Neural cell (in vitro differentiated cells): ENCODE measurements at regions not wholly inside any gene's neighbourhood (a gene's known extent, or its start where the extent isn't known, plus 50 kb on each side); places are given as distances from the start of the nearest gene placed in this dataset.

Experiments
- H2AFZ ChIP-seq: fragments of 200-600, 300-800 bp; sonication (generic), shearing (Covaris generic); 2 replicates; pipeline ENCODE4 v1.6.0; 2014; ENCODE audit warnings: low read depth, mild to moderate bottlenecking, antibody characterized with exemption, low read length, moderate library complexity
- H3F3A ChIP-seq: fragments of 200-600 bp; shearing (Covaris generic); 2 replicates; pipeline ENCODE4 v1.6.1; 2016; ENCODE audit warnings: mild to moderate bottlenecking, moderate library complexity, mixed read lengths, antibody characterized with exemption, low read length; ENCODE audit not compliant: insufficient read depth, poor library complexity, severe bottlenecking
- H3K27ac ChIP-seq: fragments of 200-600, 300-800 bp; sonication (generic), shearing (Covaris generic); 2 replicates; pipeline ENCODE4 v1.5.1; 2014; ENCODE audit warnings: mild to moderate bottlenecking, low read length, moderate library complexity
- H3K27me3 ChIP-seq: fragments of 300-800, 200-600 bp; sonication (generic), shearing (Covaris generic); 2 replicates; pipeline ENCODE4 v1.6.0; 2014; ENCODE audit warnings: mild to moderate bottlenecking, low read depth, low read length, moderate library complexity; ENCODE audit not compliant: insufficient read depth
- H3K36me3 ChIP-seq: fragments of 300-800, 200-600 bp; sonication (generic), shearing (Covaris generic); 2 replicates; pipeline ENCODE4 v1.5.1; 2014; ENCODE audit warnings: mild to moderate bottlenecking, antibody characterized with exemption, low read length, moderate library complexity; ENCODE audit not compliant: insufficient read depth
- H3K4me2 ChIP-seq: fragments of 300-800, 200-600 bp; sonication (generic), shearing (Covaris generic); 2 replicates; pipeline ENCODE4 v1.6.0; 2014; ENCODE audit warnings: mild to moderate bottlenecking, low read length
- H3K4me3 ChIP-seq: fragments of 300-800, 200-600 bp; sonication (generic), shearing (Covaris generic); 2 replicates; pipeline ENCODE4 v1.5.1; 2014; ENCODE audit warnings: mild to moderate bottlenecking, low read length, moderate library complexity
- H3K79me2 ChIP-seq: fragments of 200-600 bp; shearing (Covaris generic); replicated peaks from 2 replicates; pipeline ENCODE4 v1.6.0; 2014; ENCODE audit warnings: mild to moderate bottlenecking, low read length, moderate library complexity; ENCODE audit not compliant: insufficient read depth
- H3K9ac ChIP-seq: fragments of 300-800, 200-600 bp; sonication (generic), shearing (Covaris generic); 2 replicates; pipeline ENCODE4 v1.6.1; 2016; ENCODE audit warnings: mild to moderate bottlenecking, low read length, mixed read lengths
- H3K9me2 ChIP-seq: fragments of 200-600 bp; shearing (Covaris generic); 2 replicates; pipeline ENCODE4 v1.6.1; 2016; ENCODE audit warnings: mild to moderate bottlenecking, low read length, mixed read lengths; ENCODE audit not compliant: insufficient read depth
- H3K9me3 ChIP-seq: fragments of 200-600, 300-800 bp; sonication (generic), shearing (Covaris generic); 2 replicates; pipeline ENCODE4 v1.6.1; 2016; ENCODE audit warnings: mild to moderate bottlenecking, mixed run types, low read length, moderate library complexity, mixed read lengths
- H4K20me1 ChIP-seq: fragments of 200-600 bp; shearing (Covaris generic); 2 replicates; pipeline ENCODE4 v1.6.1; 2016; ENCODE audit warnings: mild to moderate bottlenecking, mixed run types; ENCODE audit not compliant: insufficient read depth
- EP300 ChIP-seq: fragments of 450-650 bp; conservative IDR thresholded peaks from 2 replicates; pipeline ENCODE4 v1.6.1; 2014; ENCODE audit warnings: antibody characterized with exemption, mild to moderate bottlenecking, moderate library complexity; ENCODE audit not compliant: poor library complexity, severe bottlenecking
- EZH2 ChIP-seq: fragments of 200-600, 300-800 bp; shearing (Covaris generic), sonication (generic); IDR thresholded peaks from 2 replicates; pipeline ENCODE4 v1.6.1; 2014; ENCODE audit warnings: antibody characterized with exemption, low read length, borderline replicate concordance, mild to moderate bottlenecking; ENCODE audit not compliant: insufficient read depth, poor library complexity, severe bottlenecking
- MXI1 ChIP-seq: fragments of 450-650 bp; conservative IDR thresholded peaks from 2 replicates; pipeline ENCODE4 v1.6.1; 2014; ENCODE audit warnings: antibody characterized with exemption, mild to moderate bottlenecking; ENCODE audit not compliant: poor library complexity, severe bottlenecking
- POLR2AphosphoS5 ChIP-seq: IDR thresholded peaks from 2 replicates; pipeline ENCODE4 v1.6.1; 2012
- RAD21 ChIP-seq: fragments of 450-650 bp; conservative IDR thresholded peaks from 2 replicates; pipeline ENCODE4 v1.6.1; 2014; ENCODE audit warnings: antibody characterized with exemption, mild to moderate bottlenecking, moderate library complexity
- SMC3 ChIP-seq: fragments of 450-650 bp; conservative IDR thresholded peaks from 2 replicates; pipeline ENCODE4 v1.6.1; 2014; ENCODE audit warnings: antibody characterized with exemption, mild to moderate bottlenecking, moderate library complexity; ENCODE audit not compliant: poor library complexity
- TAF1 ChIP-seq: IDR thresholded peaks from 2 replicates; pipeline ENCODE4 v1.6.1; 2012; ENCODE audit warnings: low read depth
- TF ChIP-seq, protein P1 (sequence below): IDR thresholded peaks from 2 replicates; pipeline ENCODE4 v1.6.1; 2012; ENCODE audit warnings: borderline replicate concordance
- TF ChIP-seq, protein P2 (sequence below): fragments of 450-650 bp; IDR thresholded peaks from 2 replicates; pipeline ENCODE4 v1.5.1; 2014; ENCODE audit warnings: antibody characterized with exemption, mild to moderate bottlenecking, moderate library complexity; ENCODE audit not compliant: poor library complexity, severe bottlenecking

DNA sequence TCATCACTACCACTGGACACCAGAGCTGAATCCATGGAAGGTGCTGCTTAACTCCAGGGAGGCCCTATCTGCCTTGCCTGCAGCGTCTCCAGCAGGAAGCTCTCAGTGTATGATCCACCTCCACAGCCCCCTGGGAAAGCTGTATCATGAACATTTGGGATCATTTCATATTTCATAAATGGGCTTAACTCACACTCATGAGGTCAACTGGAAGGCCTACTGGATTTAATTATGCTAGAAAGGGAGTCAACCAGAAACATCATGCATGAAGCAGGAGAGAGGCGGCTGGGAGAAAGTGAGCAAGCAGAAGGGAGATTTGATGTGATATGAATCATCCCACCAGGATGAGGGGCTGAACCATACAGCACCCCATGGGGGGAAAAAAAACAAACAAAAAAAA lies 537.7 kb downstream of the TNS1 start:
- H3K27ac ChIP-seq: no peak overlapping the region
- H3K9ac ChIP-seq: no peak overlapping the region
- TF ChIP-seq EZH2 (no peak), TAF1 (no peak), RAD21 (no peak), SMC3 (no peak), MXI1 (no peak), POLR2AphosphoS5 (no peak), EP300 (no peak)
- TF ChIP-seq, protein P1, sequence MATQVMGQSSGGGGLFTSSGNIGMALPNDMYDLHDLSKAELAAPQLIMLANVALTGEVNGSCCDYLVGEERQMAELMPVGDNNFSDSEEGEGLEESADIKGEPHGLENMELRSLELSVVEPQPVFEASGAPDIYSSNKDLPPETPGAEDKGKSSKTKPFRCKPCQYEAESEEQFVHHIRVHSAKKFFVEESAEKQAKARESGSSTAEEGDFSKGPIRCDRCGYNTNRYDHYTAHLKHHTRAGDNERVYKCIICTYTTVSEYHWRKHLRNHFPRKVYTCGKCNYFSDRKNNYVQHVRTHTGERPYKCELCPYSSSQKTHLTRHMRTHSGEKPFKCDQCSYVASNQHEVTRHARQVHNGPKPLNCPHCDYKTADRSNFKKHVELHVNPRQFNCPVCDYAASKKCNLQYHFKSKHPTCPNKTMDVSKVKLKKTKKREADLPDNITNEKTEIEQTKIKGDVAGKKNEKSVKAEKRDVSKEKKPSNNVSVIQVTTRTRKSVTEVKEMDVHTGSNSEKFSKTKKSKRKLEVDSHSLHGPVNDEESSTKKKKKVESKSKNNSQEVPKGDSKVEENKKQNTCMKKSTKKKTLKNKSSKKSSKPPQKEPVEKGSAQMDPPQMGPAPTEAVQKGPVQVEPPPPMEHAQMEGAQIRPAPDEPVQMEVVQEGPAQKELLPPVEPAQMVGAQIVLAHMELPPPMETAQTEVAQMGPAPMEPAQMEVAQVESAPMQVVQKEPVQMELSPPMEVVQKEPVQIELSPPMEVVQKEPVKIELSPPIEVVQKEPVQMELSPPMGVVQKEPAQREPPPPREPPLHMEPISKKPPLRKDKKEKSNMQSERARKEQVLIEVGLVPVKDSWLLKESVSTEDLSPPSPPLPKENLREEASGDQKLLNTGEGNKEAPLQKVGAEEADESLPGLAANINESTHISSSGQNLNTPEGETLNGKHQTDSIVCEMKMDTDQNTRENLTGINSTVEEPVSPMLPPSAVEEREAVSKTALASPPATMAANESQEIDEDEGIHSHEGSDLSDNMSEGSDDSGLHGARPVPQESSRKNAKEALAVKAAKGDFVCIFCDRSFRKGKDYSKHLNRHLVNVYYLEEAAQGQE: no peak
- TF ChIP-seq, protein P2, sequence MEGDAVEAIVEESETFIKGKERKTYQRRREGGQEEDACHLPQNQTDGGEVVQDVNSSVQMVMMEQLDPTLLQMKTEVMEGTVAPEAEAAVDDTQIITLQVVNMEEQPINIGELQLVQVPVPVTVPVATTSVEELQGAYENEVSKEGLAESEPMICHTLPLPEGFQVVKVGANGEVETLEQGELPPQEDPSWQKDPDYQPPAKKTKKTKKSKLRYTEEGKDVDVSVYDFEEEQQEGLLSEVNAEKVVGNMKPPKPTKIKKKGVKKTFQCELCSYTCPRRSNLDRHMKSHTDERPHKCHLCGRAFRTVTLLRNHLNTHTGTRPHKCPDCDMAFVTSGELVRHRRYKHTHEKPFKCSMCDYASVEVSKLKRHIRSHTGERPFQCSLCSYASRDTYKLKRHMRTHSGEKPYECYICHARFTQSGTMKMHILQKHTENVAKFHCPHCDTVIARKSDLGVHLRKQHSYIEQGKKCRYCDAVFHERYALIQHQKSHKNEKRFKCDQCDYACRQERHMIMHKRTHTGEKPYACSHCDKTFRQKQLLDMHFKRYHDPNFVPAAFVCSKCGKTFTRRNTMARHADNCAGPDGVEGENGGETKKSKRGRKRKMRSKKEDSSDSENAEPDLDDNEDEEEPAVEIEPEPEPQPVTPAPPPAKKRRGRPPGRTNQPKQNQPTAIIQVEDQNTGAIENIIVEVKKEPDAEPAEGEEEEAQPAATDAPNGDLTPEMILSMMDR: no peak
- no peaks in the 10 kb centered on the region for H3K36me3 ChIP-seq
- H2AFZ ChIP-seq: no peak overlapping the region
- H4K20me1 ChIP-seq: no peaks in the 10 kb centered on the region
- H3K27me3 ChIP-seq: no peaks in the 10 kb centered on the region
- H3K79me2 ChIP-seq: no peaks in the 10 kb centered on the region
- no peaks in the 10 kb centered on the region for H3K9me3 ChIP-seq
- no peak overlapping the region for H3K4me2 ChIP-seq
- no peaks in the 10 kb centered on the region for H3F3A ChIP-seq
- H3K9me2 ChIP-seq: no peaks in the 10 kb centered on the region
- H3K4me3 ChIP-seq: no peak overlapping the region

DNA sequence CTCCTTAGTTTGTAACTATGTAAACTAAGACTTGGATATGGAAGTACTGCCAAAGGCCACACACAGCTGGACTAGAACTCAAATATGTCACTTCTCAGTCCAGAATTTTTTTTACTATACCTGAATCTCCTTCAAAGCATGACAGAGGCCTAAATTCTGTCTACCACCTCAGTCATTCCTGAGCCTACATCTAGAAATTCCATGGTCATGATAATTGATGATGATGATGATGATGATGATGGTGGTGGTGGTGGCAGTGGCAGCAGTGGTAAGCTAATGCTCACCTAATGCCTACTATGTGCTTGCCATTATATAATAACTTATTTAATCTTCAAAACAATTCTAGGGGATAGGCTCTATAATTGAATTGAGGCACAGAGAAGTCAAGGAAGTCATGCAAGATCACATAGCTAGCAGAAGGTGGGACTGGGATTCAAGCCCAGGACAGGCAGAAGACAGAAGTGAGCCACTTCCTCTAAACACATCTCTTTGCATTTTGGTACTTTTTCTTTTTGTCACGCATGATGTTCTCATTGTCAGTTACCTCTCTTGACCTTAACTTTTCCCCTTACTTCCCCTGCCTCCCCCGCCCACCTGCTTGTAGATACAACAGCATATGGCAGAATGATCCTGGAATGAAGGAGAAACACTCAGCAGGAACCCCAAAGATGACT lies 539.3 kb downstream of the TNS1 start:
- Histone ChIP-seq H3K9me3 (no peaks in the 10 kb centered on the region), H3K27ac (no peak overlapping the region), H4K20me1 (no peaks in the 10 kb centered on the region), H2AFZ (no peak overlapping the region), H3F3A (no peaks in the 10 kb centered on the region), H3K79me2 (no peaks in the 10 kb centered on the region), H3K4me3 (no peak overlapping the region), H3K9ac (no peak overlapping the region), H3K4me2 (no peak overlapping the region), H3K27me3 (no peaks in the 10 kb centered on the region), H3K36me3 (no peaks in the 10 kb centered on the region), H3K9me2 (no peaks in the 10 kb centered on the region)
- TF ChIP-seq SMC3: no peak
- no peak for TF ChIP-seq RAD21
- TF ChIP-seq, protein P1: no peak
- TF ChIP-seq TAF1: no peak
- TF ChIP-seq POLR2AphosphoS5: no peak
- no peak for TF ChIP-seq EP300
- no peak for TF ChIP-seq MXI1
- TF ChIP-seq EZH2: no peak
- TF ChIP-seq, protein P2: no peak
